OCI-LY1 (cell line): ENCODE measurements at regions not wholly inside any gene's neighbourhood (a gene's known extent, or its start where the extent isn't known, plus 50 kb on each side); places are given as distances from the start of the nearest gene placed in this dataset.

Source experiments
- CTCF ChIP-seq: fragments of 200-600 bp; sonication (generic), shearing (Covaris generic); IDR thresholded peaks from 2 replicates; pipeline ENCODE4 v1.5.1; 2017; ENCODE audit warnings: mild to moderate bottlenecking, antibody characterized with exemption, low read length, moderate library complexity, mixed read lengths
- EZH2 ChIP-seq: fragments of 200-600 bp; sonication (generic), shearing (Covaris generic); IDR thresholded peaks from 2 replicates; pipeline ENCODE4 v1.8.0; 2017; ENCODE audit warnings: borderline replicate concordance, mixed run types, mild to moderate bottlenecking, antibody characterized with exemption, low read length, moderate library complexity, mixed read lengths

- TF ChIP-seq CTCF = no peak
- no peak for TF ChIP-seq EZH2
Measured at GRCh38 chr6:146879406-146880117, 280.8 kb downstream of the ADGB start.
